ACC112 (cell line): ENCODE measurements at regions not wholly inside any gene's neighbourhood (a gene's known extent, or its start where the extent isn't known, plus 50 kb on each side); places are given as distances from the start of the nearest gene placed in this dataset.

Experiments used
- H2AFZ ChIP-seq: fragments of 200-600 bp; sonication (generic); one replicate; pipeline ENCODE4 v1.6.0; 2017; ENCODE audit warnings: antibody characterized with exemption, low read length; ENCODE audit not compliant: unreplicated experiment
- H3K27ac ChIP-seq: fragments of 200-600 bp; sonication (generic); 2 replicates; pipeline ENCODE4 v1.5.1; 2014; ENCODE audit warnings: low read depth, mild to moderate bottlenecking, antibody characterized with exemption, low read length, moderate library complexity
- H3K27me3 ChIP-seq: fragments of 200-600 bp; sonication (generic); 2 replicates; pipeline ENCODE4 v1.6.1; 2014; ENCODE audit warnings: mild to moderate bottlenecking, antibody characterized with exemption, low read length, moderate library complexity, mixed read lengths; ENCODE audit not compliant: insufficient read depth
- H3K36me3 ChIP-seq: fragments of 200-600 bp; sonication (generic); 2 replicates; pipeline ENCODE4 v1.6.1; 2016; ENCODE audit warnings: mild to moderate bottlenecking, antibody characterized with exemption, low read length, moderate library complexity, mixed read lengths; ENCODE audit not compliant: insufficient read depth
- H3K4me1 ChIP-seq: fragments of 200-600 bp; sonication (generic); one replicate; pipeline ENCODE4 v1.6.1; 2016; ENCODE audit warnings: low read length, mixed read lengths; ENCODE audit not compliant: insufficient read depth, unreplicated experiment, control insufficient read depth
- H3K4me3 ChIP-seq: fragments of 200-600 bp; sonication (generic); 2 replicates; pipeline ENCODE4 v1.5.1; 2014; ENCODE audit warnings: mild to moderate bottlenecking, low read depth, low read length
- H3K79me2 ChIP-seq: fragments of 200-600 bp; sonication (generic); one replicate; pipeline ENCODE4 v1.6.0; 2016; ENCODE audit warnings: low read length; ENCODE audit not compliant: control insufficient read depth, unreplicated experiment, insufficient read depth

DNA sequence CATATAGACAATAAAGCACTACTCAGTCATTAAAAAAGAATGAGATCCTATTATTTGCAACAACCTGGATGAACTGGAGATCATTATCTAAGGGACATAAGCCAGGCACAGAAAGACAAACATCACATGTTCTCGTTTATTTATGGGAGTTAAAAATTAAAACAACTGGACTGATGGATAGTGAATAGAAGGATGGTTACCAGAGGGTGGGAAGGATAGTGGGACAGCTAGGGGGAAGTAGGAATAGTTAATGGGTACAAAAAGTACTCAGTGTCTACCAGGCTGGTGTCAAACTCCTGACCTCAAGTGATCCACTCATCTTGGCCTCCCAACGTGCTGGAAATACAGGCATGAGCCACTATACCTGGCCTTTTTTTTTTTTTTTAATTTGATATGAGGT, 56.7 kb upstream of the KTN1 start:
- Histone ChIP-seq H3K4me1 (peaks cover 2% of the 10 kb centered on the region), H3K4me3 (no peak overlapping the region), H2AFZ (no peak overlapping the region), H3K27ac (no peak overlapping the region), H3K27me3 (no peaks in the 10 kb centered on the region), H3K36me3 (no peaks in the 10 kb centered on the region), H3K79me2 (no peaks in the 10 kb centered on the region)
